Neural cell (in vitro differentiated cells): ENCODE measurements at regions not wholly inside any gene's neighbourhood (a gene's known extent, or its start where the extent isn't known, plus 50 kb on each side); places are given as distances from the start of the nearest gene placed in this dataset.

Experiments used
- H2AFZ ChIP-seq: fragments of 200-600, 300-800 bp; sonication (generic), shearing (Covaris generic); 2 replicates; pipeline ENCODE4 v1.6.0; 2014; ENCODE audit warnings: low read depth, mild to moderate bottlenecking, antibody characterized with exemption, low read length, moderate library complexity
- H3F3A ChIP-seq: fragments of 200-600 bp; shearing (Covaris generic); 2 replicates; pipeline ENCODE4 v1.6.1; 2016; ENCODE audit warnings: mild to moderate bottlenecking, moderate library complexity, mixed read lengths, antibody characterized with exemption, low read length; ENCODE audit not compliant: insufficient read depth, poor library complexity, severe bottlenecking
- H3K27ac ChIP-seq: fragments of 200-600, 300-800 bp; sonication (generic), shearing (Covaris generic); 2 replicates; pipeline ENCODE4 v1.5.1; 2014; ENCODE audit warnings: mild to moderate bottlenecking, low read length, moderate library complexity
- H3K27me3 ChIP-seq: fragments of 300-800, 200-600 bp; sonication (generic), shearing (Covaris generic); 2 replicates; pipeline ENCODE4 v1.6.0; 2014; ENCODE audit warnings: mild to moderate bottlenecking, low read depth, low read length, moderate library complexity; ENCODE audit not compliant: insufficient read depth
- H3K36me3 ChIP-seq: fragments of 300-800, 200-600 bp; sonication (generic), shearing (Covaris generic); 2 replicates; pipeline ENCODE4 v1.5.1; 2014; ENCODE audit warnings: mild to moderate bottlenecking, antibody characterized with exemption, low read length, moderate library complexity; ENCODE audit not compliant: insufficient read depth
- H3K4me2 ChIP-seq: fragments of 300-800, 200-600 bp; sonication (generic), shearing (Covaris generic); 2 replicates; pipeline ENCODE4 v1.6.0; 2014; ENCODE audit warnings: mild to moderate bottlenecking, low read length
- H3K4me3 ChIP-seq: fragments of 300-800, 200-600 bp; sonication (generic), shearing (Covaris generic); 2 replicates; pipeline ENCODE4 v1.5.1; 2014; ENCODE audit warnings: mild to moderate bottlenecking, low read length, moderate library complexity
- H3K79me2 ChIP-seq: fragments of 200-600 bp; shearing (Covaris generic); replicated peaks from 2 replicates; pipeline ENCODE4 v1.6.0; 2014; ENCODE audit warnings: mild to moderate bottlenecking, low read length, moderate library complexity; ENCODE audit not compliant: insufficient read depth
- H3K9ac ChIP-seq: fragments of 300-800, 200-600 bp; sonication (generic), shearing (Covaris generic); 2 replicates; pipeline ENCODE4 v1.6.1; 2016; ENCODE audit warnings: mild to moderate bottlenecking, low read length, mixed read lengths
- H3K9me2 ChIP-seq: fragments of 200-600 bp; shearing (Covaris generic); 2 replicates; pipeline ENCODE4 v1.6.1; 2016; ENCODE audit warnings: mild to moderate bottlenecking, low read length, mixed read lengths; ENCODE audit not compliant: insufficient read depth
- H3K9me3 ChIP-seq: fragments of 200-600, 300-800 bp; sonication (generic), shearing (Covaris generic); 2 replicates; pipeline ENCODE4 v1.6.1; 2016; ENCODE audit warnings: mild to moderate bottlenecking, mixed run types, low read length, moderate library complexity, mixed read lengths
- H4K20me1 ChIP-seq: fragments of 200-600 bp; shearing (Covaris generic); 2 replicates; pipeline ENCODE4 v1.6.1; 2016; ENCODE audit warnings: mild to moderate bottlenecking, mixed run types; ENCODE audit not compliant: insufficient read depth
- CTCF ChIP-seq: fragments of 450-650 bp; IDR thresholded peaks from 2 replicates; pipeline ENCODE4 v1.5.1; 2014; ENCODE audit warnings: antibody characterized with exemption, mild to moderate bottlenecking, moderate library complexity; ENCODE audit not compliant: poor library complexity, severe bottlenecking
- EP300 ChIP-seq: fragments of 450-650 bp; conservative IDR thresholded peaks from 2 replicates; pipeline ENCODE4 v1.6.1; 2014; ENCODE audit warnings: antibody characterized with exemption, mild to moderate bottlenecking, moderate library complexity; ENCODE audit not compliant: poor library complexity, severe bottlenecking
- EZH2 ChIP-seq: fragments of 200-600, 300-800 bp; shearing (Covaris generic), sonication (generic); IDR thresholded peaks from 2 replicates; pipeline ENCODE4 v1.6.1; 2014; ENCODE audit warnings: antibody characterized with exemption, low read length, borderline replicate concordance, mild to moderate bottlenecking; ENCODE audit not compliant: insufficient read depth, poor library complexity, severe bottlenecking
- MXI1 ChIP-seq: fragments of 450-650 bp; conservative IDR thresholded peaks from 2 replicates; pipeline ENCODE4 v1.6.1; 2014; ENCODE audit warnings: antibody characterized with exemption, mild to moderate bottlenecking; ENCODE audit not compliant: poor library complexity, severe bottlenecking
- POLR2AphosphoS5 ChIP-seq: IDR thresholded peaks from 2 replicates; pipeline ENCODE4 v1.6.1; 2012
- RAD21 ChIP-seq: fragments of 450-650 bp; conservative IDR thresholded peaks from 2 replicates; pipeline ENCODE4 v1.6.1; 2014; ENCODE audit warnings: antibody characterized with exemption, mild to moderate bottlenecking, moderate library complexity
- REST ChIP-seq: IDR thresholded peaks from 2 replicates; pipeline ENCODE4 v1.6.1; 2012; ENCODE audit warnings: borderline replicate concordance
- SMC3 ChIP-seq: fragments of 450-650 bp; conservative IDR thresholded peaks from 2 replicates; pipeline ENCODE4 v1.6.1; 2014; ENCODE audit warnings: antibody characterized with exemption, mild to moderate bottlenecking, moderate library complexity; ENCODE audit not compliant: poor library complexity
- TAF1 ChIP-seq: IDR thresholded peaks from 2 replicates; pipeline ENCODE4 v1.6.1; 2012; ENCODE audit warnings: low read depth

- no peaks in the 10 kb centered on the region for H3K27me3 ChIP-seq
Observed at GRCh38 chr18:44545359-44545985, 135.2 kb upstream of the SETBP1 start.

GRCh38 chr18:44546954-44547353, 133.7 kb upstream of the SETBP1 start:
- H3K79me2 ChIP-seq, result no peaks in the 10 kb centered on the region
- no peak overlapping the region for H3K9ac ChIP-seq
- H2AFZ ChIP-seq, result no peak overlapping the region
- H3K4me3 ChIP-seq, result no peak overlapping the region
- H3K36me3 ChIP-seq, result no peaks in the 10 kb centered on the region
- no peaks in the 10 kb centered on the region for H3K27me3 ChIP-seq
- no peak overlapping the region for H3K27ac ChIP-seq
- TF ChIP-seq RAD21, result no peak
- TF ChIP-seq EZH2, result no peak
- no peak for TF ChIP-seq CTCF
- no peak for TF ChIP-seq POLR2AphosphoS5
- TF ChIP-seq REST, result no peak
- no peak for TF ChIP-seq SMC3
- H3K9me3 ChIP-seq, result no peaks in the 10 kb centered on the region
- H4K20me1 ChIP-seq, result no peaks in the 10 kb centered on the region
- H3K4me2 ChIP-seq, result no peak overlapping the region
- no peaks in the 10 kb centered on the region for H3F3A ChIP-seq
- H3K9me2 ChIP-seq, result no peaks in the 10 kb centered on the region

More at GRCh38 chr18:44545359-44545985, 135.2 kb upstream of the SETBP1 start:
- Histone ChIP-seq H3K4me3 (no peak overlapping the region), H3K9ac (no peak overlapping the region), H3K9me3 (no peaks in the 10 kb centered on the region), H3K36me3 (no peaks in the 10 kb centered on the region), H3K9me2 (no peaks in the 10 kb centered on the region), H2AFZ (no peak overlapping the region), H4K20me1 (no peaks in the 10 kb centered on the region), H3K27ac (no peak overlapping the region), H3K4me2 (no peak overlapping the region), H3F3A (no peaks in the 10 kb centered on the region), H3K79me2 (no peaks in the 10 kb centered on the region)
- TF ChIP-seq MXI1 (no peak), SMC3 (no peak), RAD21 (no peak), TAF1 (no peak), REST (no peak), POLR2AphosphoS5 (no peak), CTCF (no peak), EZH2 (no peak), EP300 (no peak)
